ENCODE measurements at regions not wholly inside any gene's neighbourhood (a gene's known extent, or its start where the extent isn't known, plus 50 kb on each side); places are given as distances from the start of the nearest gene placed in this dataset.

GRCh38 chr12:124507188-124508109 is 60.0 kb downstream of the NCOR2 start:
- H3K27ac ChIP-seq (ENCODE audit: low read length): 0 out of 2 replicates have a peak overlapping the region, but pooled peaks have one; percentile 7
- no peaks in the 10 kb centered on the region for H3K4me1 ChIP-seq (ENCODE audit: insufficient read depth, low read length)

GRCh38 chr12:124506832-124507153 is 60.6 kb downstream of the NCOR2 start:
- no peak overlapping the region for H3K9ac ChIP-seq (ENCODE audit: low read depth, low read length)
- peaks cover 97% of the 10 kb centered on the region for H4K20me1 ChIP-seq (ENCODE audit: insufficient read depth, low read length)

More at GRCh38 chr12:124507188-124508109, 60.0 kb downstream of the NCOR2 start:
- no peaks in the 10 kb centered on the region for H3K9me3 ChIP-seq (ENCODE audit: insufficient read depth, low read length, severe bottlenecking)
- DNase-seq (no peak), ATAC-seq (ENCODE audit: insufficient read depth, low read depth) (no peak)
- H3K4me3 ChIP-seq (ENCODE audit: low read depth in 1 of 2, low read length in 2 of 2): no peak overlapping the region
- no peak overlapping the region for H2AFZ ChIP-seq (ENCODE audit: low read depth, low read length)
- no peaks in the 10 kb centered on the region for H3K27me3 ChIP-seq (ENCODE audit: insufficient read depth, low read length, poor library complexity)
- no peak overlapping the region for H3K4me2 ChIP-seq (ENCODE audit: insufficient read depth, low read length)
- peaks cover 99% of the 10 kb centered on the region for H3K79me2 ChIP-seq (ENCODE audit: insufficient read depth, low read length)
- H3K9ac ChIP-seq (ENCODE audit: low read depth, low read length): no peak overlapping the region
- peaks cover 97% of the 10 kb centered on the region for H4K20me1 ChIP-seq (ENCODE audit: insufficient read depth, low read length)
- TF ChIP-seq CTCF (IDR thresholded peaks at IDR 0.05; ENCODE audit: borderline replicate concordance, extremely low read depth, low read length, poor library complexity, severe bottlenecking): no peak
- TF ChIP-seq EZH2 (IDR thresholded peaks at IDR 0.05; ENCODE audit: borderline replicate concordance, low read depth, low read length, severe bottlenecking): no peak
- peaks cover 12% of the 10 kb centered on the region; the same call in 1 of the 2 replicates for H3K36me3 ChIP-seq (ENCODE audit: insufficient read depth, low read length)

GRCh38 chr12:124506145-124506831 is 61.1 kb downstream of the NCOR2 start:
- ATAC-seq (ENCODE audit: insufficient read depth, low read depth): no peak
- Histone ChIP-seq H3K27me3 (ENCODE audit: insufficient read depth, low read length, poor library complexity) (no peaks in the 10 kb centered on the region), H3K4me3 (ENCODE audit: low read depth in 1 of 2, low read length in 2 of 2) (no peak overlapping the region), H3K4me2 (ENCODE audit: insufficient read depth, low read length) (no peak overlapping the region), H3K27ac (ENCODE audit: low read length) (0 out of 2 replicates have a peak overlapping the region, but pooled peaks have one; percentile 26), H2AFZ (ENCODE audit: low read depth, low read length) (no peak overlapping the region), H3K36me3 (ENCODE audit: insufficient read depth, low read length) (0 out of 2 replicates have a peak, but pooled peaks cover 7% of the 10 kb centered on the region), H3K4me1 (ENCODE audit: insufficient read depth, low read length) (no peaks in the 10 kb centered on the region), H3K79me2 (ENCODE audit: insufficient read depth, low read length) (peaks cover 100% of the 10 kb centered on the region), H3K9me3 (ENCODE audit: insufficient read depth, low read length, severe bottlenecking) (no peaks in the 10 kb centered on the region), H3K9ac (ENCODE audit: low read depth, low read length) (no peak overlapping the region), H4K20me1 (ENCODE audit: insufficient read depth, low read length) (peaks cover 99% of the 10 kb centered on the region)
- DNase-seq: no peak
- TF ChIP-seq CTCF (IDR thresholded peaks at IDR 0.05; ENCODE audit: borderline replicate concordance, extremely low read depth, low read length, poor library complexity, severe bottlenecking): no peak
- no peak for TF ChIP-seq EZH2 (IDR thresholded peaks at IDR 0.05; ENCODE audit: borderline replicate concordance, low read depth, low read length, severe bottlenecking)

More at GRCh38 chr12:124506832-124507153, 60.6 kb downstream of the NCOR2 start:
- H3K4me1 ChIP-seq (ENCODE audit: insufficient read depth, low read length): no peaks in the 10 kb centered on the region
- 0 out of 2 replicates have a peak overlapping the region, but pooled peaks have one; percentile 26 for H3K27ac ChIP-seq (ENCODE audit: low read length)
- peaks cover 99% of the 10 kb centered on the region for H3K79me2 ChIP-seq (ENCODE audit: insufficient read depth, low read length)
- no peak for TF ChIP-seq CTCF (IDR thresholded peaks at IDR 0.05; ENCODE audit: borderline replicate concordance, extremely low read depth, low read length, poor library complexity, severe bottlenecking)
- TF ChIP-seq EZH2 (IDR thresholded peaks at IDR 0.05; ENCODE audit: borderline replicate concordance, low read depth, low read length, severe bottlenecking): no peak
- H3K4me3 ChIP-seq (ENCODE audit: low read depth in 1 of 2, low read length in 2 of 2): no peak overlapping the region
- H3K9me3 ChIP-seq (ENCODE audit: insufficient read depth, low read length, severe bottlenecking): no peaks in the 10 kb centered on the region
- H3K4me2 ChIP-seq (ENCODE audit: insufficient read depth, low read length): no peak overlapping the region
- H2AFZ ChIP-seq (ENCODE audit: low read depth, low read length): no peak overlapping the region
- ATAC-seq (ENCODE audit: insufficient read depth, low read depth): no peak
- DNase-seq: no peak
- H3K27me3 ChIP-seq (ENCODE audit: insufficient read depth, low read length, poor library complexity): no peaks in the 10 kb centered on the region
- 0 out of 2 replicates have a peak, but pooled peaks cover 7% of the 10 kb centered on the region for H3K36me3 ChIP-seq (ENCODE audit: insufficient read depth, low read length)
